Spleen (tissue), 7 donors: ENCODE measurements at regions not wholly inside any gene's neighbourhood (a gene's known extent, or its start where the extent isn't known, plus 50 kb on each side); places are given as distances from the start of the nearest gene placed in this dataset.

Experiments used
- CTCF ChIP-seq, 11 experiments: fragments of 200-600 bp in 7 of 11; fragments of 450-650 bp in 4 of 11; sonication (generic) in 4 of 11; IDR thresholded peaks in 8 of 11; conservative IDR thresholded peaks in 3 of 11; 1 replicate in 7 of 11; 2 replicates in 4 of 11; pipeline versions ENCODE4 v1.4.0 to v1.8.0; 2016 to 2021; ENCODE audit warnings: antibody characterized with exemption in 11 of 11, inconsistent platforms in 4 of 11, mild to moderate bottlenecking in 1 of 11
- POLR2A ChIP-seq, 3 donors: fragments of 450-650 bp; IDR thresholded peaks; one replicate each; pipeline ENCODE4 v1.5.1; 2017; ENCODE audit warnings: antibody characterized with exemption in 3 of 3, mild to moderate bottlenecking in 1 of 3
- POLR2AphosphoS5 ChIP-seq, 3 donors: sonication (generic); formaldehyde crosslinking; IDR thresholded peaks; one replicate each; pipeline ENCODE4 v1.5.1; 2017; ENCODE audit warnings: antibody characterized with exemption in 3 of 3
- donor health status: DM: no; HTN: no; CAD: no; lungs with moderate emphysema.
- donor health status: DM: no; HTN: no; CAD: no.
- donor health status: DM: no; HTN: no; CAD: no.

GRCh38 chr2:5176764-5177163 is 515.4 kb upstream of the SOX11 start:
- TF ChIP-seq CTCF (IDR thresholded peaks at IDR 0.05 in 8 of 11, conservative IDR thresholded peaks at IDR 0.05 in 3 of 11): no peak
- TF ChIP-seq POLR2A (IDR thresholded peaks at IDR 0.05): no peak
- no peak for TF ChIP-seq POLR2AphosphoS5 (IDR thresholded peaks at IDR 0.05)
